ENCODE measurements at regions not wholly inside any gene's neighbourhood (a gene's known extent, or its start where the extent isn't known, plus 50 kb on each side); places are given as distances from the start of the nearest gene placed in this dataset.
A peak's percentile ranks its signal among the peaks of the same experiment; 100 is the strongest.

GRCh38 chr2:240346015-240346752 is 89.3 kb upstream of the GPC1 start:
- H3K4me1 ChIP-seq, result no peaks in the 10 kb centered on the region
- no peaks in the 10 kb centered on the region for H3K9me3 ChIP-seq
- no peak for TF ChIP-seq POLR2A (IDR thresholded peaks at IDR 0.05)
- TF ChIP-seq, protein P1, sequence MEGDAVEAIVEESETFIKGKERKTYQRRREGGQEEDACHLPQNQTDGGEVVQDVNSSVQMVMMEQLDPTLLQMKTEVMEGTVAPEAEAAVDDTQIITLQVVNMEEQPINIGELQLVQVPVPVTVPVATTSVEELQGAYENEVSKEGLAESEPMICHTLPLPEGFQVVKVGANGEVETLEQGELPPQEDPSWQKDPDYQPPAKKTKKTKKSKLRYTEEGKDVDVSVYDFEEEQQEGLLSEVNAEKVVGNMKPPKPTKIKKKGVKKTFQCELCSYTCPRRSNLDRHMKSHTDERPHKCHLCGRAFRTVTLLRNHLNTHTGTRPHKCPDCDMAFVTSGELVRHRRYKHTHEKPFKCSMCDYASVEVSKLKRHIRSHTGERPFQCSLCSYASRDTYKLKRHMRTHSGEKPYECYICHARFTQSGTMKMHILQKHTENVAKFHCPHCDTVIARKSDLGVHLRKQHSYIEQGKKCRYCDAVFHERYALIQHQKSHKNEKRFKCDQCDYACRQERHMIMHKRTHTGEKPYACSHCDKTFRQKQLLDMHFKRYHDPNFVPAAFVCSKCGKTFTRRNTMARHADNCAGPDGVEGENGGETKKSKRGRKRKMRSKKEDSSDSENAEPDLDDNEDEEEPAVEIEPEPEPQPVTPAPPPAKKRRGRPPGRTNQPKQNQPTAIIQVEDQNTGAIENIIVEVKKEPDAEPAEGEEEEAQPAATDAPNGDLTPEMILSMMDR (IDR thresholded peaks at IDR 0.05), result no peak
- H3K36me3 ChIP-seq, result no peaks in the 10 kb centered on the region
- H3K27me3 ChIP-seq, result no peaks in the 10 kb centered on the region
- peak in 1 of 3 donors; percentile 22 for DNase-seq
- no peak overlapping the region for H3K27ac ChIP-seq
- no peak overlapping the region for H3K4me3 ChIP-seq

DNA sequence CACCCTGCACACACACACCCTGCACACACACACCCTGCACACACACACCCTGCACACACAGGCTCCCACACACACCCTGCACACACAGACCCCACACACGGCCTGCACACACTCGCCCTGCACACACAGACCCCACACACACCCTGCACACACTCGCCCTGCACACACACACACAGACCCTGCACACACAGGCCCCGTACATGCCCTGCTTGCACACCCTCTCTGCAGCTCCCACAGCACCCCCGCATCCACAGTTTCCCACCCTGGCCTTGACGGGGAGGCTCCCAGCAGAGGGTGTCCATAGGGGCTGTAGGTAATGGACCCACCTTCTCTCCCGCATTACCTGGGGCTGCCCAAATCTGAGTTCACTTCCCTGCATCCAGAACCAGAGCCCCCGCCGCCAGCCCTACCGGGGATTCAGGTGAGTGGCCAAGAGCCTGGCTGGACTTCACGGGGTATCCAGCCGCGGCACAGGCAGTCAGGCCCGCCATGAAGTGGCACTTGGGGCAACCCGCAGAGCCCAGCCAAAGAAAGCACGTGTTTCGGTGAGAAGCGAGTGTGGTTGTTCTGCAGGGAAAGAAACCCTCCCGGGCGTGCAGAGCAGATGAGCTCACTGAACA is 88.6 kb upstream of the GPC1 start:
- Histone ChIP-seq H3K4me1 (no peaks in the 10 kb centered on the region), H3K27ac (no peak overlapping the region), H3K27me3 (no peaks in the 10 kb centered on the region), H3K9me3 (no peaks in the 10 kb centered on the region), H3K36me3 (no peaks in the 10 kb centered on the region), H3K4me3 (no peak overlapping the region)
- TF ChIP-seq POLR2A (IDR thresholded peaks at IDR 0.05), result no peak
- TF ChIP-seq, protein P1 (IDR thresholded peaks at IDR 0.05), result no peak
- peak in 1 of 3 donors; percentile 29 for DNase-seq

DNA sequence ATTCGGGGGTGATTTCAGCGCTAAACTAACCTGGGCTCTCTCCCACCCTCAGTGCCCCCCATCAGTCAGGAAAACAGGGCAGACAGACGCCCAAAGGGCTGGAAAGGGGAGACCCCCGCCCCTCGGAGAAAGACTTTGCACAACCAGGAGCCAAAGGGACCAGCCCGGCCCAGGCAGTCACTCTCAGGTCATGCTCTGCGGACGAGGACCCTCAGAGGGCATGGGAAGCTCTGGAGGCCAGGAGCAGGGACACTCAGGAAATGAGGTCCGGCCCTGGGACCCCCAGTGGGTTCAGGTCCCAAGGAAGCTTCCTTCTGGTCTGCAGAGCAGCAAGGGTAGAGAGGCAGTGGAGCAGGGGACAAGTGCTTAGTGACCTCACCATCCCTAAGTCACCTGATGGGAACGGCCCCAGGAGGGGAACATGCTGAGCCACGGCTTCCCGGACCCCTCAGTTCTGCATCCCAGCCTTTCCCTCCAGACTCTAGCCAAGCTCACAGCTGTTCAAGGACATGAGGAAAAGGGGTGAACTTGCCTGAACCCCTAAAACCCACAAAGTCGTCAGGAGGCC is 88.0 kb upstream of the GPC1 start:
- no peaks in the 10 kb centered on the region for H3K27me3 ChIP-seq
- no peaks in the 10 kb centered on the region for H3K4me1 ChIP-seq
- peak in 1 of 3 donors; percentile 37 for DNase-seq
- H3K9me3 ChIP-seq, result no peaks in the 10 kb centered on the region
- H3K4me3 ChIP-seq, result no peak overlapping the region
- no peaks in the 10 kb centered on the region for H3K36me3 ChIP-seq
- H3K27ac ChIP-seq, result no peak overlapping the region
- TF ChIP-seq, protein P1 (IDR thresholded peaks at IDR 0.05), result no peak
- no peak for TF ChIP-seq POLR2A (IDR thresholded peaks at IDR 0.05)

- TF ChIP-seq POLR2A (IDR thresholded peaks at IDR 0.05), result no peak
- TF ChIP-seq, protein P1 (IDR thresholded peaks at IDR 0.05), result no peak
- peak in 1 of 3 donors; percentile 27 for DNase-seq
- no peaks in the 10 kb centered on the region for H3K27me3 ChIP-seq
- H3K4me1 ChIP-seq, result no peaks in the 10 kb centered on the region
- H3K27ac ChIP-seq, result no peak overlapping the region
- H3K36me3 ChIP-seq, result no peaks in the 10 kb centered on the region
- no peak overlapping the region for H3K4me3 ChIP-seq
- no peaks in the 10 kb centered on the region for H3K9me3 ChIP-seq
These were observed 87.4 kb upstream of the GPC1 start for GRCh38 chr2:240347949-240348500.

- TF ChIP-seq POLR2A (IDR thresholded peaks at IDR 0.05), result no peak
- TF ChIP-seq, protein P1 (IDR thresholded peaks at IDR 0.05), result no peak
- H3K4me3 ChIP-seq, result no peak overlapping the region
- H3K9me3 ChIP-seq, result no peaks in the 10 kb centered on the region
- no peaks in the 10 kb centered on the region for H3K27me3 ChIP-seq
- no peaks in the 10 kb centered on the region for H3K4me1 ChIP-seq
- DNase-seq, result peak in 1 of 3 donors; percentile 27
- H3K27ac ChIP-seq, result no peak overlapping the region
- H3K36me3 ChIP-seq, result no peaks in the 10 kb centered on the region
These were observed 86.9 kb upstream of the GPC1 start for GRCh38 chr2:240348522-240348921.
